ENCODE measurements at regions not wholly inside any gene's neighbourhood (a gene's known extent, or its start where the extent isn't known, plus 50 kb on each side); places are given as distances from the start of the nearest gene placed in this dataset.

GRCh38 chr15:97909291-97909891 lies 51.1 kb upstream of the ARRDC4 start (continued):
- TF ChIP-seq ARID2 (IDR thresholded peaks at IDR 0.05), result 0 out of 2 replicates have a peak, but pooled peaks have one; percentile 14
- TF ChIP-seq, protein P1, sequence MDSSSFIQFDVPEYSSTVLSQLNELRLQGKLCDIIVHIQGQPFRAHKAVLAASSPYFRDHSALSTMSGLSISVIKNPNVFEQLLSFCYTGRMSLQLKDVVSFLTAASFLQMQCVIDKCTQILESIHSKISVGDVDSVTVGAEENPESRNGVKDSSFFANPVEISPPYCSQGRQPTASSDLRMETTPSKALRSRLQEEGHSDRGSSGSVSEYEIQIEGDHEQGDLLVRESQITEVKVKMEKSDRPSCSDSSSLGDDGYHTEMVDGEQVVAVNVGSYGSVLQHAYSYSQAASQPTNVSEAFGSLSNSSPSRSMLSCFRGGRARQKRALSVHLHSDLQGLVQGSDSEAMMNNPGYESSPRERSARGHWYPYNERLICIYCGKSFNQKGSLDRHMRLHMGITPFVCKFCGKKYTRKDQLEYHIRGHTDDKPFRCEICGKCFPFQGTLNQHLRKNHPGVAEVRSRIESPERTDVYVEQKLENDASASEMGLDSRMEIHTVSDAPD (CRISPR knock-in tag; IDR thresholded peaks at IDR 0.05), result no peak
- TF ChIP-seq, protein P2, sequence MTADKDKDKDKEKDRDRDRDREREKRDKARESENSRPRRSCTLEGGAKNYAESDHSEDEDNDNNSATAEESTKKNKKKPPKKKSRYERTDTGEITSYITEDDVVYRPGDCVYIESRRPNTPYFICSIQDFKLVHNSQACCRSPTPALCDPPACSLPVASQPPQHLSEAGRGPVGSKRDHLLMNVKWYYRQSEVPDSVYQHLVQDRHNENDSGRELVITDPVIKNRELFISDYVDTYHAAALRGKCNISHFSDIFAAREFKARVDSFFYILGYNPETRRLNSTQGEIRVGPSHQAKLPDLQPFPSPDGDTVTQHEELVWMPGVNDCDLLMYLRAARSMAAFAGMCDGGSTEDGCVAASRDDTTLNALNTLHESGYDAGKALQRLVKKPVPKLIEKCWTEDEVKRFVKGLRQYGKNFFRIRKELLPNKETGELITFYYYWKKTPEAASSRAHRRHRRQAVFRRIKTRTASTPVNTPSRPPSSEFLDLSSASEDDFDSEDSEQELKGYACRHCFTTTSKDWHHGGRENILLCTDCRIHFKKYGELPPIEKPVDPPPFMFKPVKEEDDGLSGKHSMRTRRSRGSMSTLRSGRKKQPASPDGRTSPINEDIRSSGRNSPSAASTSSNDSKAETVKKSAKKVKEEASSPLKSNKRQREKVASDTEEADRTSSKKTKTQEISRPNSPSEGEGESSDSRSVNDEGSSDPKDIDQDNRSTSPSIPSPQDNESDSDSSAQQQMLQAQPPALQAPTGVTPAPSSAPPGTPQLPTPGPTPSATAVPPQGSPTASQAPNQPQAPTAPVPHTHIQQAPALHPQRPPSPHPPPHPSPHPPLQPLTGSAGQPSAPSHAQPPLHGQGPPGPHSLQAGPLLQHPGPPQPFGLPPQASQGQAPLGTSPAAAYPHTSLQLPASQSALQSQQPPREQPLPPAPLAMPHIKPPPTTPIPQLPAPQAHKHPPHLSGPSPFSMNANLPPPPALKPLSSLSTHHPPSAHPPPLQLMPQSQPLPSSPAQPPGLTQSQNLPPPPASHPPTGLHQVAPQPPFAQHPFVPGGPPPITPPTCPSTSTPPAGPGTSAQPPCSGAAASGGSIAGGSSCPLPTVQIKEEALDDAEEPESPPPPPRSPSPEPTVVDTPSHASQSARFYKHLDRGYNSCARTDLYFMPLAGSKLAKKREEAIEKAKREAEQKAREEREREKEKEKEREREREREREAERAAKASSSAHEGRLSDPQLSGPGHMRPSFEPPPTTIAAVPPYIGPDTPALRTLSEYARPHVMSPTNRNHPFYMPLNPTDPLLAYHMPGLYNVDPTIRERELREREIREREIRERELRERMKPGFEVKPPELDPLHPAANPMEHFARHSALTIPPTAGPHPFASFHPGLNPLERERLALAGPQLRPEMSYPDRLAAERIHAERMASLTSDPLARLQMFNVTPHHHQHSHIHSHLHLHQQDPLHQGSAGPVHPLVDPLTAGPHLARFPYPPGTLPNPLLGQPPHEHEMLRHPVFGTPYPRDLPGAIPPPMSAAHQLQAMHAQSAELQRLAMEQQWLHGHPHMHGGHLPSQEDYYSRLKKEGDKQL (CRISPR knock-in tag; IDR thresholded peaks at IDR 0.05; ENCODE audit: borderline replicate concordance), result no peak
- peak; percentile 44; the same call in 1 of the 2 replicates for TF ChIP-seq STAG1 (CRISPR knock-in tag; IDR thresholded peaks at IDR 0.05; ENCODE audit: borderline replicate concordance)
- TF ChIP-seq MNT (conservative IDR thresholded peaks at IDR 0.05), result no peak
- TF ChIP-seq SNIP1 (IDR thresholded peaks at IDR 0.05; ENCODE audit: low read depth), result no peak
- TF ChIP-seq REST (IDR thresholded peaks at IDR 0.05; ENCODE audit: borderline replicate concordance), result peak; percentile 85
- no peak for TF ChIP-seq REST (CRISPR knock-in tag; IDR thresholded peaks at IDR 0.05; ENCODE audit: low read depth)
- TF ChIP-seq MED1 (CRISPR knock-in tag; IDR thresholded peaks at IDR 0.05; ENCODE audit: borderline replicate concordance), result no peak
- no peak for TF ChIP-seq NR4A1 (CRISPR knock-in tag; IDR thresholded peaks at IDR 0.05)
- TF ChIP-seq NR4A1 (tag; IDR thresholded peaks at IDR 0.05), result no peak
- TF ChIP-seq NCOA1 (IDR thresholded peaks at IDR 0.05; ENCODE audit: low read depth), result no peak

Data from K562 (cell line).